ENCODE measurements at regions not wholly inside any gene's neighbourhood (a gene's known extent, or its start where the extent isn't known, plus 50 kb on each side); places are given as distances from the start of the nearest gene placed in this dataset.

GRCh38 chr4:13705521-13706041 lies 78.1 kb upstream of the BOD1L1 start:
- TF ChIP-seq CTCF (conservative IDR thresholded peaks at IDR 0.05; ENCODE audit: low read depth, low read length) (no peak), EZH2phosphoT487 (IDR thresholded peaks at IDR 0.05; ENCODE audit: borderline replicate concordance, low read length) (no peak), EZH2 (IDR thresholded peaks at IDR 0.05; ENCODE audit: low read length, unreplicated experiment) (no peak)
